HTR-8/SVneo (cell line): ENCODE measurements at regions not wholly inside any gene's neighbourhood (a gene's known extent, or its start where the extent isn't known, plus 50 kb on each side); places are given as distances from the start of the nearest gene placed in this dataset.
"Not testable (repeated sequence)": the region's sequence is repeated elsewhere in the genome, so short reads cannot be mapped to it uniquely, and the experiment has no call there.

Experiments used
- DNase-seq: peaks from one replicate; pipeline ENCODE4 v3.0.0; 2011; ENCODE audit warnings: low spot score, mixed read lengths; ENCODE audit not compliant: insufficient read length
- FAIRE-seq: peaks from 2 replicates; lab custom pipeline; 2011; peaks lifted over from hg19 to GRCh38; lab: Jason Lieb, UNC

DNA sequence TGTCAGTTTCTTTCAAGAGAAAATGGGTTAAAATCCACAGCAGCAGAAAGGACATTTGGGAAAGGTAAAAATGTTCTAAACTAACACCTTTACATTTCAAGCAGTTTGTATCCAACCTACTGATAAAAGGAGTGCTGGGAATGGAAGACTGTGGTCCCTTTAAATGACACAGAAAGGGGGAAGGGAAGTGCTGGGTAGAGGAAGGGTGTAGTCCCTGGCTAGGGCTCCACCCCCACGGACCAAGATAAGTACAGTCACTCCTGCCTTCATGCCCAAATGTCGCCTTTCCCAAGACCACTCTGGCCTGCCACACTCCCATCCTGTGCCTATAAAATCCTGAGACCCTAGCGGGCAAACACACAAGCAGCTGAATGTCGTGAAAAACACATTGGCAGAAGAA is 350.9 kb upstream of the POU1F1 start:
- DNase-seq, result no peak
- no peak for FAIRE-seq

DNA sequence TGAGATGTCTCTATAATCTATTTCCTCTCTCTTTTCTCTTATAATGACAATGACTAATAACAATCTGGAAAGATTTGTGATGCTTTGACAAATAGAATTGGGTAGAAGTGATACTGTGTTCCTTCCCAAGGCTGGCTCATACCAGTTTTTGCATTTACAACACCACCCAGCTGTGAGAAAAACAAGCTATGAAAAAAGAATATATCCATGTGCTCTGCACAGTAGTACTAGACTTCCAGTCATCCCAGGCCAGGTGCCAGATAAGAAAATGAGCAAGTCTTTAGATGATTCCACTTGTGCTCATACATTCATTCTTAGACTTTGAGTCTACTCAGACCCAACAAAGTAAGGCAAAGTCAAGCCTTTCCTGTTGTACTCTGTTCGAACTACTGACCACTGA is 350.2 kb upstream of the POU1F1 start:
- FAIRE-seq (no peak), DNase-seq (no peak)

DNA sequence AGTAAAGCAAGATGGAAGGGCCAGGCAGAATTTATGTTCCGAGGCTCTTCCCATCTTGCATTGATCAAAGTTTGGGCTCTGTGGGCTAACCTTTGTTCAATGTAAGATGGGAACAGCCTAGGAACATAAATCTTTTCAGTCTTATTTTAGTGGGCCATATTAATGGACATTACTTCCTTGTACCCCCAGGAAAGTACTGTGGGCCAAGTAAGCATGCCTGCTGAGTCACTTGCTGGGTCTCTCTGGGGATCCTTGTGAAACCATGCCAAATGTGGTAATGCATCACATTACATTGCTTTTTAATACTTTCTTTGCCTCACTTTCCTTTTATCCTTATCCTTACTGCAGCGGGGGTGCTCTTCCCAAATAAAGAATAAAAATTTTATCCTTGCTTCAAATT is 349.5 kb upstream of the POU1F1 start:
- DNase-seq (no peak), FAIRE-seq (no peak)

DNA sequence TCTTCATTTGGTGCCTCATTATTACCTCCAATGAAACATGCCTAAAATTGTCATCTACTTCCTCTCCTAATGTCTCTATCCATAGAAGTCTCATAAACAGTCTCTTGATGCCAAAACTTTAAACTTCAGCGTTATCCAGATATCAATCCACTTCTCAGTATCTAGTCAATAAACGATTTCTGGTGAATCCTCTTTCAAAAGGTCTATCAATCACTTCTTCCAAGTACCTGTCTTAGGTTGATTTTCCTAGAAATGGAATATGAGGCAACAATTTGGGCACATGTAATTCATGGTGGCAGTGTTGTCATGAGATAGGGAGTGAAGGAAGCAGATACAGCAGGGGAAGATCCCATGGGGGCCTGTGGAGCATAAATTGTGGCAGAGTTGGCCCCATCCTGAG is 348.5 kb upstream of the POU1F1 start:
- FAIRE-seq, result no peak
- DNase-seq, result no peak

DNA sequence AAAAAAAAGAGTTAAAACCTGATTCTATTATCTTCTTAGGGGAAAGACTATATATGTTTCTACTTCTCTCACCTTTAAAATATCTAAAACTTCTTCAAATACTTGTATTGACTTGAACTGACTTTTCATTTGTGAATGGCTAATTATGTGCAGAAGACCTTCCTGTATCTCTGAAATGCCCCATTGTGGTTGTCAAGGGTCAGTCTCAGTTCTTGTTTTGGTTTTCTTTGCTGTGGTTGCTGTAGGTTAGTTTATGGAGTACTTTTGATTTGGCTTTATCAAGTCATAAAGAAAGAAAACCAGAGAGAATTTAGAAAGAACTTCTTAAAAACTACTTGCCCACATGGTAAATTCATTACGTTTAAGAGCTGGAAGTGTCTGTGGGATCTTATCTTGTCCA is 345.3 kb upstream of the POU1F1 start:
- FAIRE-seq (no peak), DNase-seq (no peak)

DNA sequence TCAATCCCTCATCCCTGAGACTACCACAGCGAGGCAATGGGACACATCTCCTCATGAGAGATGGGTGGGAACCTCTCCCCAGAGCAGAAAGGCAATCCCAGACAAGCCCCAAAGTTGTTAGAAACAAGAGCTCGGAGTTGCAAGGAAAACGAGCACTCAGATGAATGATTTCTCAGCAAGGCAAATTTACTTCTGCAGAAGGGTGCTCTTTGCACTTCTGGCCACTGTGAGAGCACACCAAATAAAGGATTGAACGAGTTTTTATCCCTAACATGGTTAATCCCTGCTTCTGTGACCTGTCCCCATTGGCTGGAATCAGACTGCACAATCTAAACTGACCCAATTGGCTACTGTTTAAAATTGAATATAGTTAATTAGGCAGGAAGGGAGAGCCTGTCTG is 339.1 kb upstream of the POU1F1 start:
- DNase-seq (no peak), FAIRE-seq (no peak)

DNA sequence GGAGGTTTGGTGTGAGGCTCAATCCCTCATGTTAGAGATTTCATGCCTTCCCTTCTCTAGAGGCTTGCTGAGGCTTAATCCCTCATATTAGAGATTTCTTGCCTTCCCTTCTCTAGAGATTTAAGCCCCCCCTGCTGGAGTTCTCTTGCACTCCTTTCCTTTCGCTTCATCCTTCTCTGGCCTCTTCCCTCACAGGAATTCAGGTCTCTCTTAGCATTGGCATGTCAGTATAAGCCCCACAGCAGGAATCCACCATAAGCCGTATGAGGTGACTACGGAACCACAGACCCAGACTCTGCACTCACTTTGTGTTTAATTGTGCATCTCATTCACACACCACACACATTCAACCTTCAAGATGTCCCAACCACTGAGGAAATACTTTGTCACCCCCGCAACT is 338.6 kb upstream of the POU1F1 start:
- DNase-seq, result no peak

DNA sequence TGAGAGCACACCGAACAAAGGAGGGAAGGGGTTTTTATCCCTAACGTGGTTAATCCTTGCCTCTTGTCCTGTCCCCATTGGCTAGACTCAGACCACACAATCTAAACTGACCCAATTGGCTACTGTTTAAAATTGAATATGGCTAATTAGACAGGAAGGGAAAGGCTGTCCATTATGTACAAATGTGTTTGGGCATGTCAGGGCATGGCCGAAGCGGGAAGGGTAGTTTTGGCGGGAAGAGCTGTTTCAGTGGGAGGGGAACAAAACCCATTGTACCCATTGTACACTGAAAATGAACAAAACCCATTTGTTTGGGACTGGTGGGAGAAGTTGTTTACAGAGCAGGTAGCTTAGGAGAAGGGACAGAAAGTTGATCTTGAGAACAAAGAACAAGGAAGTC is 330.9 kb upstream of the POU1F1 start:
- FAIRE-seq (no peak), DNase-seq (no peak)

More for the DNA sequence above, 338.6 kb upstream of the POU1F1 start:
- no peak for FAIRE-seq

DNA sequence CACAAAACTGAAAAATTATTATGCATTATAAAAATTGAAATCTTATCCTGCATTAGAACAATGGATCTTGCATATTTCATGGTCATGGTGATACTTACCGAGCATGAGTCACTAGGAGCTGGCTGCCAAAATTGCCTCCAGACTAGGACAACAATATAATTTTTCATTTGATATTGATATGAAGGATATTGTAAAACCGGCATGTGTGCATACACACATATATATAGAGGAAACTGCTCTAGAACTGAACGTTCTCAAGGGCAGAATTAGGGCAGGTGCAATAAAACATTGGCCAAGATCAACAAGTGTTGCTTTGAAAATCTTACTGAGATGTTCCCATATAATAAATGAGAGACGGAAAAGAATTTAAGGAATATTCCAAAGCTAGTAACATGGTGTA is 319.4 kb upstream of the POU1F1 start:
- FAIRE-seq (no peak), DNase-seq (no peak)

DNA sequence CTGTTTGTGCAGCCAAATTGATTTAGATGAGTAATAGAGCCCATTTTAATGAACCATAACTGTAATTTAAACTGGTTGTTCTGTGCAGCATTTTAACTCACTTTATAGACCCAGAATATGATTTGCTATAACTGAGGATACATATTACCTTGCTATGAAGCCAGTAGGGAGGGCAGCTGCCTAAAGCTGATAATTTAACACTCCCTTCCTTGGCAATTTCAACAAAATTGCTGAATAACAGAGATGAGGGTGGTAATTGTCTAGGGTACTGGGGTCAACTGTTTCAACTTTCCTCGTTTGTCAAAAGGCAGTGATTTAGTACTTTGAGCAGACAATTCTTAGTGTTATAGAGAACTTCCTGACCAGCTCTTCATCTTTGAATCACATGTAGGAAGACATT is 304.9 kb upstream of the POU1F1 start:
- DNase-seq (no peak), FAIRE-seq (no peak)

DNA sequence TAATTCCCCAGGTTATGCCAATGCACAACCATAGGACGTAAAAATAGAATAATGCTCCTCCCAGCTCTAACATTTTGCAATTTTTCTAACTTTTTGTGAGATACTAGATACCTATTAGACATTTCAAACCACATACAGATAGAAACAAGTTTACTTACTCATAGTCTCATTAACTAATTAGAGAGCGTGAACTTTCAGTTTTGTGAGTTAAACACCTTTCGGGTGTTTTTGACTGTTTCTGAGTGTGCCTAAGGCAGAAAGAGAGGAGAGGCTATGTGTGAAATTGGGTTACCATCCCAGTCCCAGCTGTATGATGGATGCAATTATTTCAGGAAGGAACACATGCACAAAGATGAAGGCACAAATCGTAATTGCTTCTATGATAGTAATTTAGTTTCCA is 300.4 kb upstream of the POU1F1 start:
- DNase-seq, result no peak
- FAIRE-seq, result no peak

DNA sequence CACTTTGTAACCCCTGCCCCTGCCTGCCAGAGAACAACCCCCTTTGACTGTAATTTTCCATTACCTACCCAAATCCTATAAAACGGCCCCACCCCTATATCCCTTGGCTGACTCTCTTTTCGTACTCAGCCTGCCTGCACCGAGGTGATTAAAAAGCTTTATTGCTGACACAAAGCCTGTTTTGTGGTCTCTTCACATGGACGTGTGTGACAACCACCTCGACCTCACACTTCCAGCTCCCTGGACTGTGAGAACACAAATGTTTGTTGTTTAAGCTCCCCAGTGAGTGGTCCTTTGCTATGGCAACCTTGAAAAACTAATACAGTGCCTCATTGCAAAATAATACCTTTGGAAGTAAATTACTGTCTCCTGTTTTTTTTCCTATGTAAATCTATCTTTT is 299.2 kb upstream of the POU1F1 start:
- no peak for DNase-seq
- no peak for FAIRE-seq

DNA sequence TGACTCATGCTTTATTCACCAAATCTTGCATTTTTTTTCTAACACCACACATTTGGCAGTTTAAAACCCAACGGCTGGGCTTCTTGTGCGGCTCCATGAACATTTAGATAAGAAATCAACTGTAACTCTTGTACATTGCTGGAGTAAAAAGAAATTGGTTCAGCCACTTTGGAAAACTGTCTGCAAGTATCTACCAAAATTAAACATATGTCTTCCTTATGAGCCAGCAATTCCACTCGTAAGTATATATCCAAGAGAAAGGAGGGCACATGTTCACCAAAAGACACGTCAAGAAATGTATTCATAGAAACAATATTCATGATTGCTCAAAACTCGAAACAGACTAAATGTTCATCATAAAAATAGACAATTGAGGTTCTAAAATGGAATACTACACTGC is 291.9 kb upstream of the POU1F1 start:
- no peak for FAIRE-seq
- DNase-seq, result no peak

DNA sequence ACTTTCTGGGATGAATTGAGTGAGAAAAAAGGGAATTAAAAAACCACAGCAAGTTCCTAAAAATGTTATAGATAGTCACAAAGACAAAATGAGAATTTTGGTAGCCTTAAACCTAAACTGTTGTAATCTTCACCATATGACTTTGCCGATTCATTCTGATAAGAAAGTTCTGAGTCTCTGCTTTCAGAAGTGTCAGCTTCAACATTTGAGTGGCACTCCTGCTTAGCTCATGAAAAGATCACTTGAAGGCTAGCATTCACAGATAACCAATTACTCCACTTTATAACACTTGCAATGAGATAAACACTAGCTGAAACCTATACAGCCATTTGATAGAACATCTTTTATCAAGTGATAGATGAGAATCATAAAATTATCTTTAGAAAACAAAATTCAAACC is 288.1 kb upstream of the POU1F1 start:
- no peak for FAIRE-seq
- DNase-seq, result no peak

DNA sequence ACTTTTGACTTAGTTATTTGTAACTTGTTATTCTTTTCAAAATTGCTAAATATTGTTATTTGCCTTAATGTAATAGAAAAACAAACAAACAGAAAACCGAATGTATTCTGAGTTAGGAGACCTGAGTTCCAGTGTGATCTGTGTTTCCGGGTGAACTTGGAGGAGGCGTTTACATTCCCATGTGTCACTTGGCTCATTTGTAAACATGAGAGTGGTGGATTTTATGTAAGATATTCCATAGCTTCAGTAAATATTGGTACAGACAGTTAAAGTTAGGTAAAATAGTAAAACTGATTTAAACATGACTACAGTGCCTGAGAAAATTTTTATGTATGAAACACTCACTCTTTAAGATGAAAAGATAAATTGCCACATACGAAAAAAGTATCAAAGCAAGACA is 287.3 kb upstream of the POU1F1 start:
- no peak for FAIRE-seq
- no peak for DNase-seq

DNA sequence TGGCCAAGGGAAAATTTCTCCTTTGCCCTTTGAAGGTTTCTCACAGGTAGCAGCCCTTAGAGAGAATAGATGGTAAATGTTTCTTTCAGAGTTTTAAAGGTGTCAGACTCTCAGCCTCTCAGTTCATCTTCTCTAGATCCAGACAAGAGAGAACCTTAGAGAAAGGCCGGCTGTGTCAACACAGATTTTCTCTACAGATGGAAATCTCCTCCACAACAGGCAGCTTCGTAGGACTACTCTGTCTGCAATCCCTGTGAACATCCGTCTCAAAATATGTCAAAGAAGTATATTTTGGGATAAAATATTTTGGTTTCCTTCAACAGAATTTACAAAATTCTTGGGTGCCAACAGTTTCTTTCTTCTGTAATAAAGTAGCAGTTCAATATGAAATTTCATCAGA is 282.1 kb upstream of the POU1F1 start:
- no peak for DNase-seq
- FAIRE-seq, result no peak

DNA sequence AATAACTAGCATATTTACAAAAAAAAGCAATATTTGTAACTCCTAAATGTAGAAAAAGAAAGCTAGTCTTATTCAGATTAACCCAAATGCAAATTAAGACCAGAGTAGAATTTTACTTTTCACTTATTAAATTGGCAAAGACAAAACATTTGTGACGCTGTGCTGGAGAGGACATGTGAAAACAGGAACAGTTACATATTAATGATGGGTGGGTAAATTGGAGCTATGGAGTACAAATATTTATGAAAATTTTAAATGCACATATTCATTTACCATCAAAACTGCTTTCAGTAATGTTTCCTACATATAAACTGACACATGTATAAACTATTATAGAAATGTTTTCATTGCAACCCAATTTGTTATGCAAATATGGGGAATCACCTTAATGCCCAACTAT is 278.9 kb upstream of the POU1F1 start:
- DNase-seq (no peak), FAIRE-seq (no peak)

DNA sequence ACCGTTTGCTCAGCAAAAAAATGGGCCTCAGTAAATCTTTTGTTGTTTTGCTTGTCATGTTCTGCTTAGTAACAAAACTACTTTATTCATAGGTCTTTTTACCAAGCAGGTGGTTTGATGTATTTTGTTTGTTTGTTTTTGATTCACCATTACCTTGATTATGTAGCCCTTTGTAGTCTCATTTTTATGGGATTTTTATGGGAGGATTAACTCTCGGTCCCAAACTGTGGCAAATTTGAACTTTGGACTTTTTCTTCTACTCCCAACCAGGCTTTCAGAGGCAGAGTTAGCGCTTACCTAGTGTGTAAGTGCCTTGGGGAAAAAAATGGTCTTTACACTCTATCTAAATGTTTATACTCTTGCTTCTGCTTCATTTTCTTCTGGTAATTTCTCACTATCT is 276.7 kb upstream of the POU1F1 start:
- no peak for FAIRE-seq
- DNase-seq, result no peak

DNA sequence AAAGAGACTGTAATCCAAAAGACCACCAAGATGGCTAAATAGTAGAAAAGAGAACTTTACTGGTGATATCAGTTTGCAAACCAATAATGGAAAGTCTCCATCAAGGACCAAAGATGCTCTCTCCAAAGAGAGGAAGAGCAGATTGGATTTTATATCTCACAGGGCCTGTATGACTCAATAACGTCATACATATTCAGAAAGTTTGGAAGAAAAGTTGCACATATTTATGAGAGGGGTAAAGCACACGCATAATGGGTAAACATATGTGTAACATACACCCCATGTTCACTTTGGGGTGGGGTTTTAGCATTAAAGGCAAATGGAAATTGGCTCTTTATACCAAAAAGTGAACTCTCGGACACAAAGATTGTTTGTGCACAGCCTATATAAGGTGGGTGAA is 274.5 kb upstream of the POU1F1 start:
- DNase-seq (no peak), FAIRE-seq (no peak)

DNA sequence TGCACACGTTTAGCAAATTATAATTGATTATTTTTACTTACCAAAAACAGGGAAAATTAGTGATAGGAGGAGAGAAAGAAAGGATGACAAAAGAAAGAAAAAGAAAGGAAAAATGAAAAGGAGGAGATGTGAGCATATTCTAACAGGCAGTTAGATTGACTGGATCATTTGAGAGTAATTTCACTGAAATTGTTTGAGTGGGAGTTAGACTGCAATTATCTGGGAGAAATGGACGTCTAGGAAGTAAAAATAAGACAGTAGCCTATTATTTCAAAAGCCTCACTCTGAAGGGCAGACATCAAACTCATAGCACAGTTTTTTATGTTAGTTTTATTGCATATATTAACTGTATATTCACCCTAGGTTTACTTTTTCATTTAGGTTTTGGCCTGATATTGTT is 272.8 kb upstream of the POU1F1 start:
- DNase-seq (no peak), FAIRE-seq (no peak)

DNA sequence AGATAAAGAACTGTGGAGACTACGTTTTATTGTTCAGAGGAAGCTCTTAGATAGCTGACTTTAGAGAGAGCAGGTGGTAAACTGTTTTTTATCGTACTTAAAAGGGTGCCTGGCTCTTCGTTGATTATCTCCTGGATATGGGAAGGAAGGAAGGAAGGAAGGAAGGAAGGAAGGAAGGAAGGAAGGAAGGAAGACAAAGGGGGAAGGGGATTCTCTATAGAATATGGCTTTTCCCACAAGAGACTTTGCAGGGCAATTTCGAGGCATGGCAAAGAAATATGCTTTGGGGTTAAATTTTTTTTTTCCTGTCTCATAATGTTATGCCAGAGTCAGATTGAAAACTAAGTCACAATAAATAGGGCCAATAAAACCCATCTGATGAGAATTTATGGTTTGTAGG is 271.9 kb upstream of the POU1F1 start:
- DNase-seq (no peak), FAIRE-seq (no peak)

DNA sequence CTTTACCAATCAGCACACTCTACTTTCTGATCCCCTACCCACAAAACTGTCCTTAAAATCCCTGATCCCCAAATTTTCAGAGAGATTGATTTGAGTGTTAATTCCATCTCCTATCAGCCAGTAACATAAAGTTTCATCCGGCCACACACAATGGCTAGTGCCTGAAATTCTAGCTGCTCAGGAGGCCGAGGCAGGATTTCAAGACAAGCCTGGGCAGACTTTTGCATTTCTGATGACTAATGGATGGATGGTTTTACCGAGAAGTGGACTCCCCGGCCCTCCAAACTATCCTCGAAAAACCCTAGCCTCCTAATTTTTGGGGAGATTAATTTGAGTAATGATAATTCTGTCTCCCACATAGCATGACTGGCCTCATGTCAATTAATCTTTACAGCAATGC is 269.8 kb upstream of the POU1F1 start:
- DNase-seq (no peak), FAIRE-seq (no peak)

DNA sequence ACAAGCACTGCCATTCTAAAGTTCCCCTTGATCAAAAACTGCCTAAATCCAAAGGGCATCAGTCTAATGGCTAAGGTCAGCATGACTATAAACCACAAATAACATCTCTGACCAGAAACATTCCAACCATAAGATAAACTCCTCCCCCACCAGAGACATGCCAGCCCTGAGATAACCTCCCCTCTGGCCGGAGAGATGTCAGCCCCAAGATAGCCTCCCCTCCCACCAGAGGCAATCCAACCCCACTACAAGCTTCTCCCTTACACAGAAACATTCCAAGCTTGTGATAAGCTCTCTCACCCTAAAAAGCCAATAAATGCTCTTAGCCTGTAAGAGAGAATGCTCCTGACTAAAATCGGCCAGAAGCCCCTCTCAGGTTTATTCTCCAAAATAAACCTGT is 267.0 kb upstream of the POU1F1 start:
- not testable (repeated sequence) for DNase-seq, FAIRE-seq
